Esophagus mucosa (tissue), 1 donor: ENCODE measurements at regions not wholly inside any gene's neighbourhood (a gene's known extent, or its start where the extent isn't known, plus 50 kb on each side); places are given as distances from the start of the nearest gene placed in this dataset.

Experiments
- ATAC-seq: fragments of 200-7000 bp; cut with Tn5 transposase; one replicate; pipeline ENCODE4 v1.9.1; 2020
- donor health status: DM: yes; HTN: yes; CAD: no.

GRCh38 chr15:94607176-94607654 is 375.9 kb downstream of the MCTP2 start:
- no peak for ATAC-seq

- ATAC-seq = no peak
Measured at GRCh38 chr15:94610069-94610468, 378.7 kb downstream of the MCTP2 start.

GRCh38 chr15:94610485-94610884 is 379.1 kb downstream of the MCTP2 start:
- no peak for ATAC-seq

- ATAC-seq = no peak
Measured at GRCh38 chr15:94611656-94612055, 380.3 kb downstream of the MCTP2 start.

GRCh38 chr15:94615688-94616087 is 384.3 kb downstream of the MCTP2 start:
- no peak for ATAC-seq

GRCh38 chr15:94620632-94621031 is 389.3 kb downstream of the MCTP2 start:
- no peak for ATAC-seq

- ATAC-seq = no peak
Measured at GRCh38 chr15:94621736-94622135, 390.4 kb downstream of the MCTP2 start.

- ATAC-seq = no peak
Measured at GRCh38 chr15:94626949-94627348, 395.6 kb downstream of the MCTP2 start.

GRCh38 chr15:94631608-94632007 is 400.2 kb downstream of the MCTP2 start:
- ATAC-seq = no peak

GRCh38 chr15:94638183-94638582 is 406.8 kb downstream of the MCTP2 start:
- ATAC-seq = no peak

- no peak for ATAC-seq
Measured at GRCh38 chr15:94639701-94640100, 408.3 kb downstream of the MCTP2 start.

GRCh38 chr15:94644433-94644832 is 413.1 kb downstream of the MCTP2 start:
- no peak for ATAC-seq

GRCh38 chr15:94653071-94653470 is 421.7 kb downstream of the MCTP2 start:
- ATAC-seq = no peak

GRCh38 chr15:94655249-94655880 is 424.0 kb downstream of the MCTP2 start:
- no peak for ATAC-seq

- ATAC-seq = no peak
Measured at GRCh38 chr15:94665676-94666441, 434.5 kb downstream of the MCTP2 start.

GRCh38 chr15:94666553-94666952 is 435.2 kb downstream of the MCTP2 start:
- no peak for ATAC-seq

- no peak for ATAC-seq
Measured at GRCh38 chr15:94667109-94667508, 435.7 kb downstream of the MCTP2 start.

GRCh38 chr15:94670438-94671034 is 439.2 kb downstream of the MCTP2 start:
- no peak for ATAC-seq

- ATAC-seq = no peak
Measured at GRCh38 chr15:94671858-94672532, 440.6 kb downstream of the MCTP2 start.

- no peak for ATAC-seq
Measured at GRCh38 chr15:94673801-94674200, 442.4 kb downstream of the MCTP2 start.

GRCh38 chr15:94674296-94674695 is 442.9 kb downstream of the MCTP2 start:
- ATAC-seq = peak; percentile 88

GRCh38 chr15:94677202-94677790 is 445.9 kb downstream of the MCTP2 start:
- ATAC-seq = peak; percentile 85

GRCh38 chr15:94682171-94682570 is 450.8 kb downstream of the MCTP2 start:
- no peak for ATAC-seq
